ENCODE measurements at regions not wholly inside any gene's neighbourhood (a gene's known extent, or its start where the extent isn't known, plus 50 kb on each side); places are given as distances from the start of the nearest gene placed in this dataset.

- no peak overlapping the region for H3K4me2 ChIP-seq (ENCODE audit: low read depth, low read length, poor library complexity, severe bottlenecking)
- H3K4me1 ChIP-seq (ENCODE audit: insufficient read depth, low read length, poor library complexity, severe bottlenecking), result no peaks in the 10 kb centered on the region
- no peaks in the 10 kb centered on the region for H3K36me3 ChIP-seq (ENCODE audit: insufficient read depth, low read length)
- no peak overlapping the region for H3K4me3 ChIP-seq (ENCODE audit: low read length, poor library complexity, severe bottlenecking)
- H4K20me1 ChIP-seq (ENCODE audit: insufficient read depth, low read length, poor library complexity, severe bottlenecking), result no peaks in the 10 kb centered on the region
- no peak overlapping the region for H2AFZ ChIP-seq (ENCODE audit: low read length)
- no peaks in the 10 kb centered on the region for H3F3A ChIP-seq (ENCODE audit: low read depth)
- H3K9ac ChIP-seq (ENCODE audit: low read depth, low read length, poor library complexity, severe bottlenecking), result no peak overlapping the region
- no peaks in the 10 kb centered on the region for H3K9me2 ChIP-seq (replicated peaks; ENCODE audit: low read depth, low read length)
- H3K79me2 ChIP-seq (ENCODE audit: insufficient read depth, low read length), result no peaks in the 10 kb centered on the region
- no peak for TF ChIP-seq EZH2phosphoT487 (IDR thresholded peaks at IDR 0.05; ENCODE audit: borderline replicate concordance)
- TF ChIP-seq CTCF (conservative IDR thresholded peaks at IDR 0.05; ENCODE audit: low read length), result no peak
- no peaks in the 10 kb centered on the region for H3K9me3 ChIP-seq (ENCODE audit: insufficient read depth, low read depth, low read length)
- no peaks in the 10 kb centered on the region for H3K27me3 ChIP-seq (ENCODE audit: insufficient read depth, low read length, poor library complexity, severe bottlenecking)
Measured at GRCh38 chr2:39487398-39488250, 50.5 kb upstream of the MAP4K3 start.

GRCh38 chr2:39488450-39488849 lies 51.4 kb upstream of the MAP4K3 start:
- H3K9me2 ChIP-seq (replicated peaks; ENCODE audit: low read depth, low read length), result no peaks in the 10 kb centered on the region
- H3K9ac ChIP-seq (ENCODE audit: low read depth, low read length, poor library complexity, severe bottlenecking), result no peak overlapping the region
- H3K9me3 ChIP-seq (ENCODE audit: insufficient read depth, low read depth, low read length), result no peaks in the 10 kb centered on the region
- H3K4me3 ChIP-seq (ENCODE audit: low read length, poor library complexity, severe bottlenecking), result no peak overlapping the region
- H3F3A ChIP-seq (ENCODE audit: low read depth), result no peaks in the 10 kb centered on the region
- H3K36me3 ChIP-seq (ENCODE audit: insufficient read depth, low read length), result no peaks in the 10 kb centered on the region
- H2AFZ ChIP-seq (ENCODE audit: low read length), result no peak overlapping the region
- no peaks in the 10 kb centered on the region for H4K20me1 ChIP-seq (ENCODE audit: insufficient read depth, low read length, poor library complexity, severe bottlenecking)
- H3K4me1 ChIP-seq (ENCODE audit: insufficient read depth, low read length, poor library complexity, severe bottlenecking), result no peaks in the 10 kb centered on the region
- H3K27me3 ChIP-seq (ENCODE audit: insufficient read depth, low read length, poor library complexity, severe bottlenecking), result no peaks in the 10 kb centered on the region
- no peaks in the 10 kb centered on the region for H3K79me2 ChIP-seq (ENCODE audit: insufficient read depth, low read length)
- H3K4me2 ChIP-seq (ENCODE audit: low read depth, low read length, poor library complexity, severe bottlenecking), result no peak overlapping the region
- TF ChIP-seq EZH2phosphoT487 (IDR thresholded peaks at IDR 0.05; ENCODE audit: borderline replicate concordance), result no peak
- TF ChIP-seq CTCF (conservative IDR thresholded peaks at IDR 0.05; ENCODE audit: low read length), result no peak

GRCh38 chr2:39490586-39490985 lies 53.5 kb upstream of the MAP4K3 start:
- H3K4me1 ChIP-seq (ENCODE audit: insufficient read depth, low read length, poor library complexity, severe bottlenecking), result no peaks in the 10 kb centered on the region
- no peak overlapping the region for H3K4me3 ChIP-seq (ENCODE audit: low read length, poor library complexity, severe bottlenecking)
- H3K9ac ChIP-seq (ENCODE audit: low read depth, low read length, poor library complexity, severe bottlenecking), result no peak overlapping the region
- no peak overlapping the region for H2AFZ ChIP-seq (ENCODE audit: low read length)
- H3F3A ChIP-seq (ENCODE audit: low read depth), result no peaks in the 10 kb centered on the region
- no peaks in the 10 kb centered on the region for H4K20me1 ChIP-seq (ENCODE audit: insufficient read depth, low read length, poor library complexity, severe bottlenecking)
- no peak for TF ChIP-seq EZH2phosphoT487 (IDR thresholded peaks at IDR 0.05; ENCODE audit: borderline replicate concordance)
- H3K9me3 ChIP-seq (ENCODE audit: insufficient read depth, low read depth, low read length), result no peaks in the 10 kb centered on the region
- no peak overlapping the region for H3K4me2 ChIP-seq (ENCODE audit: low read depth, low read length, poor library complexity, severe bottlenecking)
- H3K36me3 ChIP-seq (ENCODE audit: insufficient read depth, low read length), result no peaks in the 10 kb centered on the region
- H3K79me2 ChIP-seq (ENCODE audit: insufficient read depth, low read length), result no peaks in the 10 kb centered on the region
- H3K9me2 ChIP-seq (replicated peaks; ENCODE audit: low read depth, low read length), result no peaks in the 10 kb centered on the region
- no peaks in the 10 kb centered on the region for H3K27me3 ChIP-seq (ENCODE audit: insufficient read depth, low read length, poor library complexity, severe bottlenecking)

GRCh38 chr2:39491653-39492052 lies 54.6 kb upstream of the MAP4K3 start:
- Histone ChIP-seq H3K4me3 (ENCODE audit: low read length, poor library complexity, severe bottlenecking) (no peak overlapping the region), H3K9ac (ENCODE audit: low read depth, low read length, poor library complexity, severe bottlenecking) (no peak overlapping the region), H3K36me3 (ENCODE audit: insufficient read depth, low read length) (no peaks in the 10 kb centered on the region), H3K9me2 (replicated peaks; ENCODE audit: low read depth, low read length) (no peaks in the 10 kb centered on the region), H3K4me1 (ENCODE audit: insufficient read depth, low read length, poor library complexity, severe bottlenecking) (no peaks in the 10 kb centered on the region), H3K9me3 (ENCODE audit: insufficient read depth, low read depth, low read length) (no peaks in the 10 kb centered on the region), H4K20me1 (ENCODE audit: insufficient read depth, low read length, poor library complexity, severe bottlenecking) (no peaks in the 10 kb centered on the region), H3K27me3 (ENCODE audit: insufficient read depth, low read length, poor library complexity, severe bottlenecking) (no peaks in the 10 kb centered on the region), H3K4me2 (ENCODE audit: low read depth, low read length, poor library complexity, severe bottlenecking) (no peak overlapping the region), H3F3A (ENCODE audit: low read depth) (no peaks in the 10 kb centered on the region), H2AFZ (ENCODE audit: low read length) (no peak overlapping the region), H3K79me2 (ENCODE audit: insufficient read depth, low read length) (no peaks in the 10 kb centered on the region)
- TF ChIP-seq EZH2phosphoT487 (IDR thresholded peaks at IDR 0.05; ENCODE audit: borderline replicate concordance) (no peak), CTCF (conservative IDR thresholded peaks at IDR 0.05; ENCODE audit: low read length) (no peak)

Data from Loucy (cell line).